Fibroblast of gingiva (primary cell): ENCODE measurements at regions not wholly inside any gene's neighbourhood (a gene's known extent, or its start where the extent isn't known, plus 50 kb on each side); places are given as distances from the start of the nearest gene placed in this dataset.

ENCODE experiments used
- DNase-seq: peaks from one replicate; pipeline ENCODE4 v3.0.0-alpha.2; 2011; ENCODE audit warnings: low read depth

GRCh38 chr17:63132459-63132911 is 166.4 kb downstream of the TANC2 start:
- no peak for DNase-seq

GRCh38 chr17:63133491-63133890 is 167.5 kb downstream of the TANC2 start:
- no peak for DNase-seq

- no peak for DNase-seq
Observed at GRCh38 chr17:63134867-63135266, 168.8 kb downstream of the TANC2 start.

GRCh38 chr17:63136369-63137012 is 170.5 kb downstream of the TANC2 start:
- DNase-seq = no peak

- no peak for DNase-seq
Observed at GRCh38 chr17:63137163-63137562, 171.1 kb downstream of the TANC2 start.

GRCh38 chr17:63138713-63139112 is 172.7 kb downstream of the TANC2 start:
- DNase-seq = peak; percentile 13

GRCh38 chr17:63139356-63139755 is 173.3 kb downstream of the TANC2 start:
- no peak for DNase-seq

- DNase-seq = peak; percentile 23
Observed at GRCh38 chr17:63140255-63140654, 174.2 kb downstream of the TANC2 start.

GRCh38 chr17:63142836-63143235 is 176.8 kb downstream of the TANC2 start:
- DNase-seq = no peak

GRCh38 chr17:63150490-63150889 is 184.5 kb downstream of the TANC2 start:
- no peak for DNase-seq

GRCh38 chr17:63150994-63151464 is 185.0 kb downstream of the TANC2 start:
- DNase-seq = peak; percentile 73

- peak; percentile 10 for DNase-seq
Observed at GRCh38 chr17:63151941-63152523, 186.0 kb downstream of the TANC2 start.

- DNase-seq = no peak
Observed at GRCh38 chr17:63153488-63153887, 187.5 kb downstream of the TANC2 start.

GRCh38 chr17:63154586-63155244 is 188.7 kb downstream of the TANC2 start:
- DNase-seq = no peak

- DNase-seq = no peak
Observed at GRCh38 chr17:63156986-63157385, 191.0 kb downstream of the TANC2 start.

- DNase-seq = no peak
Observed at GRCh38 chr17:63162406-63163157, 196.5 kb downstream of the TANC2 start.

GRCh38 chr17:63163158-63163520 is 197.1 kb downstream of the TANC2 start:
- no peak for DNase-seq

GRCh38 chr17:63165400-63165799 is 199.4 kb downstream of the TANC2 start:
- DNase-seq = no peak

- DNase-seq = no peak
Observed at GRCh38 chr17:63170795-63171194, 204.8 kb downstream of the TANC2 start.

- no peak for DNase-seq
Observed at GRCh38 chr17:63171428-63172393, 205.7 kb downstream of the TANC2 start.

GRCh38 chr17:63173450-63173849 is 207.4 kb downstream of the TANC2 start:
- no peak for DNase-seq
